NCI-H2107 (cell line): ENCODE measurements at regions not wholly inside any gene's neighbourhood (a gene's known extent, or its start where the extent isn't known, plus 50 kb on each side); places are given as distances from the start of the nearest gene placed in this dataset.

Experiments used
- DNase-seq: peaks from one replicate; lab custom pipeline; 2025; lab: John Stamatoyannopoulos, UW

DNA sequence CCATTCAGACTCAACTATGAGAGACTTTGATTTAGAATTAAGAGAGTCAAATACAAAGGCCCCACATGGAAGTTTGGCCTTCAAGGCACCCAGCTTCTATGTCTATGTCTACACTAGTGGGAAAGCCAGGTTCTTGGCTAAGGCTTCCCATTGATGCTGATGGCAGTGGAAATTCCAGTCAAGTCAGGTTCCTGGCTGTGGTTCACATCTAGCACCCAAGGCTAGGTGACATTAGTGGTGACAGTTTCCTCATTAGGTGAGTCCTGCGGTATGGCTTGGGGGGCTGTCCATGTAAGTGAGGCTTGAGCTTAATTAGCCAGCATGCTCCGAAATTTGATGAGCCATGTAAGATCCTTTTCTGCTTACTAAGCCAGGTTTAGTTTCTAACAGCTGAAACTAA is 460.9 kb downstream of the RMST start:
- no peak for DNase-seq

DNA sequence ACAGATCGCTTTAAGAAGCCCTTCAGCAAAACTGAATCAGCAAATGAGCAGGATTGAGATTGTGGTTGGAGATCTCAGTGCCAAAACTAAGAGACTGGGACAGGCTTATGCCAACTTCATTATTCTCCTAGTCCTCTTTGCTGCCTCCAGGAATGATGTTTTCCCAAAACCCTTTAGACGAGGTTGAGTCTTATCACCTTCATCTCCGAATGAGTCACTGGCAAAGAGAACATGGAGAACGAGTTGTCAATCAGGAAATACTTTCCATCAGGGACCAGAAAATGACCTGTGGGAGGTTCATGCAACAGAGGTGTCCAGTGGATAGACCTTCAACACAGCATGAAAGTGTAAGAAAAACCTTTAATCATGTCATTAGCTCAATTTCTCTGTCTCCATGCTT is 461.5 kb downstream of the RMST start:
- DNase-seq: no peak

DNA sequence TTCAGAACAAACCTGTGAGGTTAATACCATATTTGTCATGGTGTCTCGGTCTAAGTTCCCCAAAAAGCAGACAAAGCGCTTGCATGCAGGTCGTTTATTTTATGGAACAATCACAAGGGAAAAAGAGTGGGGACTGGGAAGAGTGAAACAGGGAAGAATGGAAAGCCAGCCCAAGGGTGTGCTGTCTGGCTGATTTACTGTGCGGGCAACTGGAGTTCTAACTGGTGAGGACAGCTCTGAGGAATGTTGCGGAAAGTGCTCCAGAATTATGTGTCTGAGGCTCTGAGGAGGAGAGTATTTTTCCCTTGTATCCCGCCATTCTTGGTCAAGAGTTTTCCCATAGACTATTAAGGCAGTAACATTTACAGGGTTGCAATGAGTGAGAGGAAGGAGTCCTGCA is 465.4 kb downstream of the RMST start:
- DNase-seq: no peak

DNA sequence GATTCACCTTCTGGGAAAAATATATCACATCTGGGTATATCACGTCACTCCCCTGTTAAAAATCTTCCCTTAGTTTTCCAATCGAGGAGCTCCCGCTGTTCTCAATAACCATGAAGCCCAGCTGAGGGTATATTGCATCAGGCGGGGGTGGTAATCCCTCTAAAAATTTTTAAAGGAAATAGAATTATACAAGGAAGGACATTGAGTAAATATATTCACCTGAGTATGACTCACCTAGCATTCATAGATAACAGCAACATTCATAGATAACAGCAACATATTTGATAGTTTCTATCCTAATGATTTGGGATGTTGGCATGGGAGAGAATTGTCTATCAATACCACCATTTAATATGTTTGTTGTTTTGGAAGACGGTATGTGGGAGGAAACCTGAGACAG is 473.6 kb downstream of the RMST start:
- no peak for DNase-seq

DNA sequence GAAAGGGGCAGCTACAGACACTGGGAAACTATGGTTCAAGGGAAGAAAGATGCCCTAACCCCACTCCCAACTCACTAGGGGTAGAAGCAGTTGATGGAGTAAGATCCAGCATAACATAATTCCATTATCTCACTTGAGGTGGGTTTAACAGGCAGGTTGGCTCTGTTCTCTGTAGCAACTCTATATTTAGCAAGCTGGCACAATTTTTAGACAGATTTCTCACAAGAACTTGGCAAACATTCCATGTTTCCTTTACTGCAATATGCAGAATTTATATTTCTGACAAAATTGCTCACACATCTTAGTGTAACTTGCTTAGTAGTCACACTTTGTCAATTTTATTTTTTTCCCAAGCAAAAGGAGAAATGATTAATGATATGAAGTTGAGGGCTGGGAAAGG is 475.4 kb downstream of the RMST start:
- no peak for DNase-seq

DNA sequence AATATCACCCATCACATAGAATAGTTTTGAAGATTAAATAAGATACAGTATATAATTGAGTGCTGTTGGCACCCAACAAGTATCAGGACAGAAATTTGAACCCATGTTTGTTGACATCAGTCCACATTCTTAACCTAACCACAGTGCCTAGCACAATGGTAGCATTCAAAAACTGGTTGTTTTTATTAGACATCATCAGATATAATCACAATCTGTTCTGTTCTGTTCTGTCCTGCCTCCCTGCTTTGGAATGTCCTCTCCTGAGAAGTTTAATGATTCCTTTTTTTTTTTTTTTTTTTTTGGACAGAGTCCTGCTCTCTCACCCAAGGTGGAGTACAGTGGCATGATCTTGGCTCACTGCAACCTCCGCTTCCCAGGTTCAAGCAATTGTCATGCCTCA is 476.6 kb downstream of the RMST start:
- DNase-seq: no peak

DNA sequence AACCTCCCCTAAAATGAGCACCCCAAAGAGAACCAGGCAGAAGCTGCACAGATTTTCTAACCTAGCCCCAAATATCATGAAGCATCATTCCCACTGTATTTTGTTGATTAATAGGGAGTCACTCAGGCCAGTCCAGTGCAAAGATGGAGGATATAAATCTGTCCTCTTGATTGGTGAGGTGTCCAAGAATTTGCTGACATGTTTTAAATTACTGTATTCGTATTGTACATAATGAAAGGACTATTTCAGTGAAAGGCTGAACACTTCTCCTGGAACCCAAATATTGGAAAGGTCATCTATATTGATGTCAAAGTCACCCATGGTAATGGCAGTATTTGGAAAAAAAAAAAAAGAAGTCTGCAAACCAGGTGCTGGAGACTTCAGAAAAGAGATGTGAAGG is 477.5 kb downstream of the RMST start:
- no peak for DNase-seq

DNA sequence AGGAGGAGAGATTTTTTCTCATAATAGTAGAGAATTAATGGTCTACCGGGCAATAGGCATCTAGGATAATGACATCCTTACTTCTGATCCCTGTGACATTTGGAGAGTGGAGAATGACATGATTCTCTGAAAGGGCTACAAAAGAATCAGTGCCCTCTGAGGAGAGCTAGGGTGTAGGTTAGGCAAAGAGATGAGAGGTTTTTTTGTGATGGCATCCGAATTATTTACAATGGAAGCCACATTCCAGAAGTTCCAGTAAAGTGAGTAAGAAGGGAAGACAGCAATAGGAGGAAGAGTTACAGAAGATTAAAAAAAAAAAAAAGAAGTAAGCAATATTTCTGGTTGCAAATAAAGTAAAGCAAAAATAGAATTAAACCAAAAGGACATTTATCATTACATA is 478.0 kb downstream of the RMST start:
- DNase-seq: no peak

DNA sequence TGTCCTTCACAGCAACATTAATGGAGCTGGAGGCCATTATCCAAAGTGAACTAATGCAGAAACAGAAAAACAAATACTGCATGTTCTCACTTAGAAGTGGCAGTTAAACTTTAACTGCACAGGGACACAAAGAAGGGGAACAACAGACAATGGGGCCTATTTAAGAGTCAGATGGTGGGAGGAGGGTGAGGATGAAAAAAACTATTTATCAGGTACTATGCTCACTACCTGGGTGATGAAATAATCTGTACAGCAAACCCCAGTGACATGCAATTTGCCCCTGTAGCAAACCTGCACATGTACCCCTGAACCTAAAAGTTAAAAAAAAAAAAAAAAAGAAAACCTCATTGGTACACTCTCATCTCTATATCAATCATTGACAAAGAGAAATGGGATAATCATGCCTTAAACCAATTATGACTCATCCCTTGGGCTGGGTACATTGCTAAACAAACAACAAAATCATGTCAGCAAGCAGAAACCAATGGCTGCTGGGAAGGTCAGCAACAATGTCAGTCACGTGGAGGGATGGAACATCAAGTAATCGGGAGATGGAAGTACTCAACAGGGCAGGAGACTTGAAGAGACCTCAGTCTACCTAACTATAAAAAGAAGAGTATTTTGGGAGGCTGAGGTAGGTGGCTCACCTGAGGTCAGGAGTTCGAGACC is 479.2 kb downstream of the RMST start:
- DNase-seq: no peak

DNA sequence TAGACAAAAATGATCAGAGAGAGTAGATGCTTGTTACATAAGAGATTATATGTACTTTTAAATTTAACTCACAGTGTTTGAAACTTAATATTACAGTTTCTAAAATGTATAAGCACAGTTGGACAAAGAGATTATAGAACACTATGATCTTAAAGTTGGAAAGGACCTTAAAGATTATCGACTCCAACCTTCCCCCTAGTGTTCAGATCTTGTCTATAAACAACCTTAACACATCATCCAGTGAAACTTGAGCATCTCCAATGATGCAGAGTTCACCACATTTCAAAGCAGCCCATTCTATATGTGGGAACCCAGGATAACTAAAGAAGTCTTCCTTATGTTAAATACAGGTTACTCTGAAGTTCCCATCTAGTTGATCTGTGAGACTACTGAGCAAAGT is 480.8 kb downstream of the RMST start:
- DNase-seq: no peak

DNA sequence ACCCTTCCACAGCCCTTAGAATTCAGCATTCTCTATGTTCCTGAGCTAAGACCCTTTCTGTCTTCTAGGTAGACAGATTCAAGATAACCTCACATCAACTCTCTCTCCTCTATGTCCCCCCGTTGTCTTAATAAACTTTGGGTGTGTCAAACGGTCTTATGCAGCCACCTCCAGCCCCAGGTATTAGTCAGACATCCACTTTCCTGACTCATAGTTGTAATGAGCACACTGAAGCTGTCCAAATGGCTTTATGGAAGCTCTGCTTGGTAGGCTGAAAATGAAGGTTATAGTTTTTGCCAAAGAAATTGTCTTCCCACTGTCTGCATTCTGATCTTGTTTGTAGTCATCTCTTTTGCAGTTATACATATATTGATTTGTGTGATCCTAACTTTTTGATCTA is 482.0 kb downstream of the RMST start:
- DNase-seq: no peak

DNA sequence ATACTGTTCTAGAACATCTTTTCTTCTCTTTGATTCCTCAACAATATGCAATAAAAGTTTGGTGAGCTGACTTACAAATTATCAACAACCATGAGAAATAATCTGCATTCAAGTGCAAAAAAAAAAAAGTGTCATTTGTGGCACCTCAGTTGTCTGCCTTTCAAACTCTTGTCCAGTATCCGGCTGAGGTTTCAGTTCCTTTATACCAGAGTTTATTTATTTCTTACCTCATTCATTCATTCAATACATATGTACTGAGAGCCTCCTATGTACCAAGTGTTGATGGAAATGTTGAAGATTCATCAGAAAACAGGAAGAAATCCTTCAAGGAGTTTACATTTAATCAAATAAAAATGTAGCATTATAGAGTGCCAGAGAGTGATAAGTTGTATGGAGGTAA is 484.1 kb downstream of the RMST start:
- DNase-seq: no peak

DNA sequence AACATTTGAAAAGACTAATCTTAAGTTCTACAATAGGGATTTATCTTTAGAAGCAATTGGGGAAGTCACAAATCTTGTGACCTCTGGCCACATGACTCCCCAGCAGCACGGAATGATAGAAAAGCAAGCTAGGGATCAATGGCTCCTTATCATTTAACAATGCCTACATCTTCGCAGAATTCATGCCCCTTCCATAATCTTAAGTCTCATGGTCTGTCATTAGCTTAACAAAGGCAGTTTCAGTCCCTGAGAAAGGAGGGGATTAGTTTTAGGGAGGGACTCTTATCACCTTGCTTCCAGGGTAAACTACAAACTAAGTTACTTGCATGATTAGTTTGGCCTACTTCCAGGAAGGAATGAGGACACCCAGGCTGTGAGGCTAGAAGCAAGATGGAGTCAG is 486.0 kb downstream of the RMST start:
- DNase-seq: no peak

DNA sequence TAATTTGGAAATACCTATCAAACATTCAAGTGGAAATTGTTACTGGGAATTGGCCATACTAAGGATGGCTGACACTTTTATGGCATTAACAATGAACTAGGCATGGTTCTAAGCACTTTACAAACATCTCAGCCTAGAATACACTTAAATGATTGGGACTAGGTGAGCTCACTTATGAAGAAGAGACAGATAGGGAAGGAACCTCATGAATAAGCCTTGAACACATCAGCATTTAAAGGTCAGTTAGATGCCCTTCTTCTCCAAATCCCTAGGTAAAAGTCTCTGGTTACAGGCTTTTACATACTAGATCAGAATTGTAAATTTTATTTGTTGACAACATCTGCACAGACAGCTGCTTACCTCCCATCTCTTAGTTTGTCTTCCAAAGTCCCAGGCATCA is 488.6 kb downstream of the RMST start:
- DNase-seq: no peak

DNA sequence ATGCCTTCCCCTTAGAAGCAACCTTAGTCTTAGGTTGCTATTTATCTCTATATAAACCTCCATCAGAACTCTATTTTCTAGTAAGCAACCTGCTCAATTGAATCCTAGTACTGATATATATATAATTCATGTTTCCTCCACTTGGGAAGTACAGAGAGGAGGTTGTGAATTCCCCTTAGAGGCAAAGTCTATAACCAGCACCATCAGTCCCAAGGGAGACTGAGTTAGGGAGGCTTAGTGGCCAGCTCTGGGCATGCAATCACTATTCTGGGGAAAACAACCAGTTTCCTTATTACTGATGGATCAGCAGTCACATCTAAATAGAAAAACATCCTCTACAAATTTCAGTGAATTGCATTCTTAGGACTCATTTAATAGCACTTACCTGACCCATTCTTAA is 489.1 kb downstream of the RMST start:
- DNase-seq: no peak

DNA sequence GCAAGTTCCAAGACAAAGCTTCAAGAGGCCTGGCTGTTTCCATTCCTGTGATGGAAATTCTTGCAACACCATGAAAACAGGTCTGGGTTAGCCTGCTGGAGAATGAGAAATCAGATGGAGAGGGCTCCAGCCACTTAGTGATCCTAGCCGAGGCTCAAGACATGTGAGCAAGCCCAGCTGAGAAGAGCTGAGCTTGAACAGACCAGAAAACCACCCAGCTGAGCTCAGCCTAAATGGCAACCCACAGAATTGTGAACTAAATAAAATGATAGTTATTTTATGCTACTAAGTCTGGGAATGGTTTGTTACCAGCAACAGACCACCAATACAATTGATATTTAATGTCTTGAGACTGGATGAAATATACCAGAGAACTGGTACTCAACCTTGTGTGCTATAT is 494.5 kb downstream of the RMST start:
- DNase-seq: no peak

DNA sequence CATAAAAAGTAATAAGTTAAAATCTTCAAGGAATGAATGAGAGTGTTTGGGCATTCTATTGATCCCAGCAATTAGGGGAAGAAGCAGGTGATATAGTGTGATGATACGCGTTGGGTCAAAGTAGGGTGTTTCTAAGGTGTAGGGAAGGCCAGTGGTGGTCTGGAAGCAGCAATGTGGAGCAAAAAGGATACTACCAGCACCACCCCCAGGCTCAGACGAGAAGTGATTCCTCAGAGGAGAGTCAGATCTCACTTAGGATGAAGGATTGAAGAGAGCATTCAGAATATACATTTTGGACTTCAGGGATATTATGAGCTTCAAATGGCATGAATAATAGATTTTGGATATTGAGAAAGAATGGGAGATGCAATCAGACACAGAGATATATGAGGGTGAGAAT is 497.6 kb downstream of the RMST start:
- no peak for DNase-seq

DNA sequence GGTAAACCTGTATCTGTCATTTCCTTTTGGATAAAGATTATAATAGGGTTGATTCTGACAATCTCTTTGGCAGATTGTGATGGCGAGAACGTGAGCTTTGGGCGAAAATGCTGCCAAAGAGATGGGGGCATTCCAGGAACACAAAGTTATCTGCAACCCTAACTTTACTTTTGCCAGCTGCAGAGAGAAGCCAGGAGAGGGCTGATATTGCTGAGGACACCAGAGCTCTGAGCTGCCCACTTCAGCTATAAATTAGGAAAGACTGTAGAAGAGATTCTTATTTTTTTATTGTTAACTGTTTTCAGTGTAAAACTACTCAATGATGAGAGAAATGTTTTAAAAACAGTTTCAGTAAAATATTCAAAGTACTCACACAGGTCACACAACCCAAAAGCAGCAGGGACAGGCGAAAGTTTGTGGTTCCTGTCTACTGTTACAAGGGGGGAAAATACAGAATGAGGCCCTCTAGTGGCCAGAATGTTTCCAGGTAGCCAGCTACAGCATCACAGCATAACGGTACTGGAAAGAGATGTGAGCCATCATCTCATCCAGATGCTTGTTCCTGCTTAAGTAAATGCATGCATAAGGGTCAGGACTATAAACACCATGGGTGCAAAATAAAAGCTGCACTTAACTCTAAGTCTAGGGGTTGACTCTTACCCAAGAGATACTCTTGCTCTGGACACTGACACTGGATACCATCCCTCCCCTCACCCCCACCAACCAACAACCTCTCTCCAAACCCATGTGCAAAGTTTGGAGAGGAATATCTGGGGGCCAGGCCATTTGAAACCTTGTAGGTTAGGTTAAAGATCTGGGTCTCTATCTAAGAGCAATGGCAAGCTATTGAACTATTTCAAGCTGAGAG is 498.4 kb downstream of the RMST start:
- peak; percentile 12 for DNase-seq

DNA sequence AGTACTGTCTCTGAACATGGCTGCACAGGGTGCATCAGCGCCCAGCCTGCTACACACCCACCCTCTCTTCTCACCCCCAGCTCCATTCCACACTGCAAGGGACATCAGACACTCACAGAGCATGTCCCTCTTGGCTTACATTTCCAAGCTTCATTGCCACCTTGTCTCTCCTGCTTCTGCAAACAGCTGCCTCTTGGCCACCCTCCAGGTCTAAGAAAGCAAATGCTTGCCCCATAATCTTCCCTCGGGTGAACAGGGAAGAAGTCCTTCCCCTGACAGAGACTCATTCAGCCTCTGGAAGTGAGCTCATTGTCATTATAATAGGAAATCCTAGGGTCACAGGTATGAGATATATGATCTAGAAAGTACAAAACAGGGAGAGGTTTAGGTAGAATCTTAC is 505.2 kb downstream of the RMST start:
- no peak for DNase-seq

DNA sequence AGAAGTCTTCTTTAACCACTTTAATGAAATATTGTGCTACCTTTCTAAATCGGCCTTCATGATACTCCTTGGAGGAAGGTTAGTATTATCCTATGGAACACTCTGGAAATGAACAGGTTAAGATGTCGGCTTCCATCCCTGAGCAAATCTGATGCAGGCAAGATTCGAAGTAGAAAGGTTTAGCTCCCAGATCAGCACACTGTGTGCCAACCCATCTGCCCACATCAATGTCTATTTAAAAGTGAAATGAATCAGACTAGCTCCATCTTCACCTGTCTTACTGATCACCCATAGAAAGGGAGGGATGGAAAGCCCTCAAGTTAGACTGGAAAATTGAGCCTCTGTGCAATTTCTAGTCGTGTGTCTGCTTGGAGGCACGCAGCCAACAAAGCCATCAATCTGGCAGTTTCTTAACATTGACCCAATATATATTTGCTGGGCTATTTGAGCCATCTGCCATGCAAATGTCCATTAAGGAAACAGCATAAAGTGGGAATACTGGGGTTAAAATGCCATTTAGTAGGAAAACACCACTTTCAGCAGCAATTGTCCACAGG is 506.1 kb downstream of the RMST start:
- no peak for DNase-seq

DNA sequence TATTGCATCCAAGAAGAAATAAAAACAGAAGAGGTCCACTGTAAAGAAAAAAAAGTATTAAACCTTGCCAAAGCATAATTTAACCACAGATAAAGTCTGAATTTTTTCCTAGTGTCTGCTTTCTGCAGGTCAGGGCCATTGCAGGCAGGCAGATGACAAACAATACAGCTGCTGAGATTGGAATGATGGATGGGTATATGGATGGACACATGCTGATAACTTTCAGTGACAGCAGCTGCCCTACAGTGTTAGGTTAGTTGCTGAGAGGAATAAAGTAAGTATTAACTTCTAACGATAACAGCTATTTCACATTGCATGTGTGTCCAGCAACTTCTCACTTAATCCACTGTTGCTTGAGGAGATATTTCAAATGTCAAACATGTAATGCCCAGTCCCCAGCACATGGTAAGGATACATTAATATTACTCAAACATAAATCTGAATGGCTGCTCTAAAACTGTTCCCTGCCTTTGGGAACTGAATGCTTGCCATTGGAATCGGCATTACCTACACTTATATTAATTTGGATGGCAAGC is 515.3 kb downstream of the RMST start:
- DNase-seq: no peak

DNA sequence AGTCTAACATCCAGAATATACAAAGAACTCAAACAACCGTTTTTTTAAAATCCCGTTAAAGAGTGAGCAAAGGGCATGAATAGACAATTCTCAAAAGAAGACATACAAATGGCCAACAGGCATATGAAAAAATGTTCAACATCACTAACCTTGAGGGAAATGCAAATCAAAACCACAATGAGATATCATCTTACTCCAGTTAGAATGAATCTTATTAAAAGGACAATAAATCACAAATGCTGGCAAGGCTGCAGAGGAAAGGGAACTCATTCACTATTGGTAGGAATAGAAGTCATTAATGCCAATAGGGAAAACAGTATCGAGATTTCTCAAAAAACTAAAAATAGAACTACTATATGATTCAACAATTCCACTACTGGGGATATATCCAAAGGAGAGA is 520.1 kb downstream of the RMST start:
- DNase-seq: no peak

DNA sequence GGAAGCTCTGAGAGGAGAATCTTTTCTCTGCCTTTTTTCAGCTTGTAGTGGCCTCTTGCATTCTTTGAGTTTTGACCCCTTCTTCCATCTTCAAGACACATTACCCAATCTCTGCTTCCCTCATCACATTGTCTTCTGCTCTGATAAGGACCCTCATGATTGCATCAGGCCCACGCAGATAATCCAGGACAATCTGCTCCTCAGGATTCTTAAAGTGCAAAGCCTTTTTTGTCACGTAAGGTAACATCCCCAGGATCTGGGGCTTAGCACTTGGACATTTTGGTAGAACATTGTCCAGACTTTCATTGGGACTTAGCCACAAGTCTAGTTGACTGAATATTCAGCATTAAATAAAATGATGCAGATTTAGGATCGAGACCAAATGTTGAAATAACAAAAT is 521.2 kb downstream of the RMST start:
- no peak for DNase-seq
